ENCODE measurements at regions not wholly inside any gene's neighbourhood (a gene's known extent, or its start where the extent isn't known, plus 50 kb on each side); places are given as distances from the start of the nearest gene placed in this dataset.

DNA sequence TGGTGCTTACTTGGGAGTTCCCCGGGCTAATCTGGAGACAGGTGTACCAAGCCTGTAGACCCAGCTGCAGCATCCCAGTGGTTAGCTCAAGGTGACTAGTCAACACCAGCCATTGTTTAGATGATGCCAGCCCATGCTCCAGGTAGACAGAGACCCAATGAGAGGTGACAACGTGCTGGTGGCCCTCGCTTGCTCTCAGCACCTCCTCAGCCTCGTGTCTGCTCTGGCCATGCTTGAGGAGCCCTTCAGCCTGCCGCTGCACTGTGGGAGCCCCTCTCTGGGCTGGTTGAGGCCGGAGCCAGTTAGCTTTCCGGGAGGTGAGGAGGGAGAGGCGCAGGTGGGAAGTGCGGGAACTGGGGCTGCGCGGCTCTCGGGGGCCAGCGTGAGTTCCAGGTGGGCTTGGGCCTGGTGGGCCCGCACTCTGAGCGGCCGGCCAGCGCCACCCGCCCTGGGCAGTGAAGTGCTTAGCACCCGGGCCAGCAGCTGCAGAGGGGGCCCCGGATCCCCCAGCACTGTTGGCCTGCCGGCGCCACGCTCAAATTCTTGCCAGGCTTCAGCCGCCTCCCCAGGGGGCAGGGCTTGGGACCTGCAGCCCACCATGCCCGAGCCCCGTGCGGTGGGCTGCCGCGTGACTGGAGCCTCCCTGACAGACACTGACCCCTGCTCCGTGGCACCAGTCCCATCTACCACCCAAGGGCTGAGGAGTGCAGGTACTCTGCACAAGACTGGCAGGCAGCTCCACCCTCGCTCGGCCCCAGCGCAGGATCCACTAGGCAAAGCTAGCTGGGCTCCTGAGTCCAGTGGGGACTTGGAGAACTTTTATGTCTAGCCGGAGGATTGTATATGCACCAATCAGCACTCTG is 85.9 kb upstream of the VSTM2B start:
- TF ChIP-seq, protein P1, sequence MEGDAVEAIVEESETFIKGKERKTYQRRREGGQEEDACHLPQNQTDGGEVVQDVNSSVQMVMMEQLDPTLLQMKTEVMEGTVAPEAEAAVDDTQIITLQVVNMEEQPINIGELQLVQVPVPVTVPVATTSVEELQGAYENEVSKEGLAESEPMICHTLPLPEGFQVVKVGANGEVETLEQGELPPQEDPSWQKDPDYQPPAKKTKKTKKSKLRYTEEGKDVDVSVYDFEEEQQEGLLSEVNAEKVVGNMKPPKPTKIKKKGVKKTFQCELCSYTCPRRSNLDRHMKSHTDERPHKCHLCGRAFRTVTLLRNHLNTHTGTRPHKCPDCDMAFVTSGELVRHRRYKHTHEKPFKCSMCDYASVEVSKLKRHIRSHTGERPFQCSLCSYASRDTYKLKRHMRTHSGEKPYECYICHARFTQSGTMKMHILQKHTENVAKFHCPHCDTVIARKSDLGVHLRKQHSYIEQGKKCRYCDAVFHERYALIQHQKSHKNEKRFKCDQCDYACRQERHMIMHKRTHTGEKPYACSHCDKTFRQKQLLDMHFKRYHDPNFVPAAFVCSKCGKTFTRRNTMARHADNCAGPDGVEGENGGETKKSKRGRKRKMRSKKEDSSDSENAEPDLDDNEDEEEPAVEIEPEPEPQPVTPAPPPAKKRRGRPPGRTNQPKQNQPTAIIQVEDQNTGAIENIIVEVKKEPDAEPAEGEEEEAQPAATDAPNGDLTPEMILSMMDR (conservative IDR thresholded peaks at IDR 0.05; ENCODE audit: low read depth, low read length), result no peak
- no peak for TF ChIP-seq EZH2 (IDR thresholded peaks at IDR 0.05; ENCODE audit: borderline replicate concordance, low read depth, low read length, poor library complexity, severe bottlenecking)

All from A673 (cell line).